IPS-20b (cell line): ENCODE measurements at regions not wholly inside any gene's neighbourhood (a gene's known extent, or its start where the extent isn't known, plus 50 kb on each side); places are given as distances from the start of the nearest gene placed in this dataset.

Source experiments
- H3K27ac ChIP-seq: one replicate; pipeline ENCODE4 v1.5.1; 2013; ENCODE audit warnings: low read length
- H3K27me3 ChIP-seq: 2 replicates; pipeline ENCODE4 v1.6.1; 2013; ENCODE audit warnings: mild to moderate bottlenecking, low read length, inconsistent platforms; ENCODE audit not compliant: insufficient read depth
- H3K36me3 ChIP-seq: 2 replicates; pipeline ENCODE4 v1.6.1; 2013; ENCODE audit warnings: low read depth, mild to moderate bottlenecking, inconsistent platforms, low read length, moderate library complexity; ENCODE audit not compliant: insufficient read depth
- H3K4me1 ChIP-seq: 2 replicates; pipeline ENCODE4 v1.6.1; 2013; ENCODE audit warnings: mild to moderate bottlenecking, control low read depth, inconsistent platforms, low read length, moderate library complexity; ENCODE audit not compliant: insufficient read depth
- H3K4me3 ChIP-seq: 2 replicates; pipeline ENCODE4 v1.5.1; 2013; ENCODE audit warnings: mild to moderate bottlenecking, low read length, inconsistent platforms
- H3K9ac ChIP-seq: 2 replicates; pipeline ENCODE4 v1.6.1; 2013; ENCODE audit warnings: low read depth, mild to moderate bottlenecking, inconsistent platforms, low read length, moderate library complexity
- H3K9me3 ChIP-seq: 2 replicates; pipeline ENCODE4 v1.6.1; 2013; ENCODE audit warnings: mild to moderate bottlenecking, low read depth, low read length, inconsistent platforms; ENCODE audit not compliant: insufficient read depth

- Histone ChIP-seq H3K9ac (no peak overlapping the region), H3K9me3 (no peaks in the 10 kb centered on the region), H3K27ac (no peak overlapping the region), H3K27me3 (no peaks in the 10 kb centered on the region), H3K4me1 (no peaks in the 10 kb centered on the region; the same call in 1 of the 2 replicates), H3K36me3 (no peaks in the 10 kb centered on the region), H3K4me3 (no peak overlapping the region)
Observed at GRCh38 chr6:15066089-15066758, 179.6 kb upstream of the JARID2 start.

- H3K4me3 ChIP-seq = no peak overlapping the region
- no peaks in the 10 kb centered on the region for H3K36me3 ChIP-seq
- no peak overlapping the region for H3K27ac ChIP-seq
- H3K9me3 ChIP-seq = no peaks in the 10 kb centered on the region
- H3K4me1 ChIP-seq = peaks cover 15% of the 10 kb centered on the region
- H3K9ac ChIP-seq = no peak overlapping the region
- no peaks in the 10 kb centered on the region for H3K27me3 ChIP-seq
Observed at GRCh38 chr6:15073344-15073789, 172.5 kb upstream of the JARID2 start.

- Histone ChIP-seq H3K36me3 (no peaks in the 10 kb centered on the region), H3K9me3 (no peaks in the 10 kb centered on the region), H3K4me3 (no peak overlapping the region), H3K27ac (no peak overlapping the region), H3K9ac (no peak overlapping the region), H3K4me1 (peaks cover 15% of the 10 kb centered on the region), H3K27me3 (no peaks in the 10 kb centered on the region)
Observed at GRCh38 chr6:15073883-15074465, 171.9 kb upstream of the JARID2 start.

GRCh38 chr6:15074806-15075205 lies 171.1 kb upstream of the JARID2 start:
- H3K27ac ChIP-seq = no peak overlapping the region

GRCh38 chr6:15076565-15076964 lies 169.3 kb upstream of the JARID2 start:
- peaks cover 19% of the 10 kb centered on the region for H3K4me1 ChIP-seq

More at GRCh38 chr6:15074806-15075205, 171.1 kb upstream of the JARID2 start:
- H3K27me3 ChIP-seq = no peaks in the 10 kb centered on the region
- H3K4me1 ChIP-seq = peaks cover 19% of the 10 kb centered on the region
- H3K4me3 ChIP-seq = no peak overlapping the region
- H3K9ac ChIP-seq = no peak overlapping the region
- H3K9me3 ChIP-seq = no peaks in the 10 kb centered on the region
- H3K36me3 ChIP-seq = no peaks in the 10 kb centered on the region

GRCh38 chr6:15077006-15077405 lies 168.9 kb upstream of the JARID2 start:
- no peaks in the 10 kb centered on the region for H3K9me3 ChIP-seq
- peaks cover 19% of the 10 kb centered on the region for H3K4me1 ChIP-seq
- peak overlapping the region; percentile 41 for H3K27ac ChIP-seq
- no peaks in the 10 kb centered on the region for H3K36me3 ChIP-seq
- H3K4me3 ChIP-seq = no peak overlapping the region
- peak overlapping the region; percentile 39; the same call in 1 of the 2 replicates for H3K9ac ChIP-seq
- no peaks in the 10 kb centered on the region for H3K27me3 ChIP-seq

More at GRCh38 chr6:15076565-15076964, 169.3 kb upstream of the JARID2 start:
- Histone ChIP-seq H3K36me3 (no peaks in the 10 kb centered on the region), H3K27ac (no peak overlapping the region), H3K4me3 (no peak overlapping the region), H3K9me3 (no peaks in the 10 kb centered on the region), H3K27me3 (no peaks in the 10 kb centered on the region), H3K9ac (no peak overlapping the region)

GRCh38 chr6:15077961-15078360 lies 167.9 kb upstream of the JARID2 start:
- Histone ChIP-seq H3K27ac (peak overlapping the region; percentile 41), H3K27me3 (no peaks in the 10 kb centered on the region), H3K4me1 (peaks cover 19% of the 10 kb centered on the region)

GRCh38 chr6:15079288-15079817 lies 166.5 kb upstream of the JARID2 start:
- H3K4me1 ChIP-seq = peaks cover 19% of the 10 kb centered on the region
- H3K36me3 ChIP-seq = no peaks in the 10 kb centered on the region
- peak overlapping the region; percentile 15; the same call in 1 of the 2 replicates for H3K9ac ChIP-seq
- no peaks in the 10 kb centered on the region for H3K27me3 ChIP-seq
- H3K4me3 ChIP-seq = no peak overlapping the region
- no peak overlapping the region for H3K27ac ChIP-seq
- H3K9me3 ChIP-seq = no peaks in the 10 kb centered on the region

More at GRCh38 chr6:15077961-15078360, 167.9 kb upstream of the JARID2 start:
- no peaks in the 10 kb centered on the region for H3K9me3 ChIP-seq
- peak overlapping the region; percentile 23; the same call in 1 of the 2 replicates for H3K4me3 ChIP-seq
- H3K36me3 ChIP-seq = no peaks in the 10 kb centered on the region
- H3K9ac ChIP-seq = peak overlapping the region; percentile 39; the same call in 1 of the 2 replicates

- H3K4me1 ChIP-seq = peaks cover 19% of the 10 kb centered on the region
- no peaks in the 10 kb centered on the region for H3K9me3 ChIP-seq
- no peak overlapping the region for H3K9ac ChIP-seq
- no peak overlapping the region for H3K4me3 ChIP-seq
- no peaks in the 10 kb centered on the region for H3K36me3 ChIP-seq
- no peak overlapping the region for H3K27ac ChIP-seq
- H3K27me3 ChIP-seq = no peaks in the 10 kb centered on the region
Observed at GRCh38 chr6:15080895-15081294, 165.0 kb upstream of the JARID2 start.

- no peak overlapping the region for H3K9ac ChIP-seq
- no peak overlapping the region for H3K27ac ChIP-seq
- H3K9me3 ChIP-seq = no peaks in the 10 kb centered on the region
- no peaks in the 10 kb centered on the region for H3K36me3 ChIP-seq
- no peak overlapping the region for H3K4me3 ChIP-seq
- H3K4me1 ChIP-seq = peaks cover 15% of the 10 kb centered on the region
- no peaks in the 10 kb centered on the region for H3K27me3 ChIP-seq
Observed at GRCh38 chr6:15081447-15081846, 164.4 kb upstream of the JARID2 start.

- no peak overlapping the region for H3K27ac ChIP-seq
- H3K9ac ChIP-seq = no peak overlapping the region
- peaks cover 6% of the 10 kb centered on the region for H3K4me1 ChIP-seq
- no peaks in the 10 kb centered on the region for H3K27me3 ChIP-seq
- no peaks in the 10 kb centered on the region for H3K36me3 ChIP-seq
- no peak overlapping the region for H3K4me3 ChIP-seq
- H3K9me3 ChIP-seq = no peaks in the 10 kb centered on the region
Observed at GRCh38 chr6:15082708-15083107, 163.2 kb upstream of the JARID2 start.
